C4-2B (cell line): ENCODE measurements at regions not wholly inside any gene's neighbourhood (a gene's known extent, or its start where the extent isn't known, plus 50 kb on each side); places are given as distances from the start of the nearest gene placed in this dataset.

Source experiments
- H3K27ac ChIP-seq: fragments of 450-650 bp; 2 replicates; pipeline ENCODE4 v1.5.1; 2017
- CTCF ChIP-seq: fragments of 450-650 bp; conservative IDR thresholded peaks from 2 replicates; pipeline ENCODE4 v1.5.1; 2017; ENCODE audit warnings: mild to moderate bottlenecking
- ZFX ChIP-seq: fragments of 450-650 bp; IDR thresholded peaks from 2 replicates; pipeline ENCODE4 v1.6.1; 2017

GRCh38 chr14:83924259-83924658 is 1605.7 kb upstream of the FLRT2 start:
- H3K27ac ChIP-seq, result no peak overlapping the region
- no peak for TF ChIP-seq CTCF

GRCh38 chr14:83940253-83940652 is 1589.7 kb upstream of the FLRT2 start:
- TF ChIP-seq CTCF, result peak; percentile 16
- TF ChIP-seq ZFX, result no peak

GRCh38 chr14:83958359-83958758 is 1571.6 kb upstream of the FLRT2 start:
- no peak for TF ChIP-seq ZFX
- TF ChIP-seq CTCF, result no peak
- no peak overlapping the region for H3K27ac ChIP-seq

More at GRCh38 chr14:83940253-83940652, 1589.7 kb upstream of the FLRT2 start:
- no peak overlapping the region for H3K27ac ChIP-seq

GRCh38 chr14:83960832-83961512 is 1569.0 kb upstream of the FLRT2 start:
- no peak for TF ChIP-seq ZFX
- no peak for TF ChIP-seq CTCF
- no peak overlapping the region for H3K27ac ChIP-seq

- no peak overlapping the region for H3K27ac ChIP-seq
- TF ChIP-seq CTCF (no peak), ZFX (no peak)
Observed at GRCh38 chr14:83969998-83970397, 1559.9 kb upstream of the FLRT2 start.

- no peak overlapping the region for H3K27ac ChIP-seq
- TF ChIP-seq ZFX, result no peak
- no peak for TF ChIP-seq CTCF
Observed at GRCh38 chr14:83972631-83973030, 1557.3 kb upstream of the FLRT2 start.

- no peak for TF ChIP-seq ZFX
- no peak for TF ChIP-seq CTCF
- H3K27ac ChIP-seq, result no peak overlapping the region
Observed at GRCh38 chr14:83974647-83975163, 1555.2 kb upstream of the FLRT2 start.
